ENCODE measurements at regions not wholly inside any gene's neighbourhood (a gene's known extent, or its start where the extent isn't known, plus 50 kb on each side); places are given as distances from the start of the nearest gene placed in this dataset.
"Not testable (repeated sequence)": the region's sequence is repeated elsewhere in the genome, so short reads cannot be mapped to it uniquely, and the experiment has no call there.

DNA sequence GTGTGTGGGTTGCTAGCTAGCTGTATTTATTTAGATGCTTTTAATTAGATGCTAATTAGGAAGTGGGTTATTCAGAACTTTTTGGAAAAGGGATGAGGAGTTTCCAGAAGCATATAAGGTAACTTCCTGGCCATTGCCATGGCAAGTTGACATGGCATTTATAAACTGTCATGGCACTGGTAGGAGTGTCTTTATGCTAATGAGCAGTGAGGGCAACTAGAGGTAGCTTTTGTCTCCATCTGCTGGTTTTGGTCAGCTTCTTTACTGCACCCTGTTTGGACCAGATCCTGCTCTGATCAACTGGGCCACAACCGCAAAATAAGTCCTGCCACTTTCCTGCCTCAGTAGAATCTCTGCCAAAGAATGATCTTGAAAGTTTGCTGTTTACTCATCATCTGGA, 105.5 kb downstream of the PPIAL4A start:
- DNase-seq (ENCODE audit: low spot score); intact Hi-C loops (cut with DNase I): not testable (repeated sequence)

GRCh38 chr1:121001090-121001726, 111.6 kb downstream of the PPIAL4A start:
- intact Hi-C loops (cut with DNase I); DNase-seq (ENCODE audit: low spot score): not testable (repeated sequence)

- intact Hi-C loops (cut with DNase I); DNase-seq (ENCODE audit: low spot score): not testable (repeated sequence)
Observed at GRCh38 chr1:121003230-121003629, 113.7 kb downstream of the PPIAL4A start.

DNA sequence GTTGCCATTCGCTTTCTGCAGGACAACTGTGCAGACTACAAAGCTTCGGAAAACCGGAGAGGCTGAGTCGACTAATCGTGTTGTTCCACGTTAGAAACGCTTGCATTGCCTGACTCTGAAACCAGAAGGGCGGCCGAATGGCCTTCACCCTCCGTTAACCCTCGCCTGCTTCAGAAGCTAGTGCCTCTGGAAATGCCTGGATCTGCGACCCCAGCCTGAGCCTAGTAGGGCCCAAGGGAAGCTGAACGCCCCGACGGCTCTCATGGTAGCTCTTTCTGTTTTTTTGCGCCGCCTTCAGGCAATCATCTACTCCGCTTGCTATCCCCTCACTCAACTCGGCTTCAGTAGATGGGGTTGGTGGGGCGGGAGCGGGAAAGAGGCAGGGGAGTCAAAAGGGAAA, 117.3 kb downstream of the PPIAL4A start:
- intact Hi-C loops (cut with DNase I); DNase-seq (ENCODE audit: low spot score): not testable (repeated sequence)

- intact Hi-C loops (cut with DNase I); DNase-seq (ENCODE audit: low spot score): not testable (repeated sequence)
Observed at GRCh38 chr1:121007755-121008154, 118.2 kb downstream of the PPIAL4A start.

DNA sequence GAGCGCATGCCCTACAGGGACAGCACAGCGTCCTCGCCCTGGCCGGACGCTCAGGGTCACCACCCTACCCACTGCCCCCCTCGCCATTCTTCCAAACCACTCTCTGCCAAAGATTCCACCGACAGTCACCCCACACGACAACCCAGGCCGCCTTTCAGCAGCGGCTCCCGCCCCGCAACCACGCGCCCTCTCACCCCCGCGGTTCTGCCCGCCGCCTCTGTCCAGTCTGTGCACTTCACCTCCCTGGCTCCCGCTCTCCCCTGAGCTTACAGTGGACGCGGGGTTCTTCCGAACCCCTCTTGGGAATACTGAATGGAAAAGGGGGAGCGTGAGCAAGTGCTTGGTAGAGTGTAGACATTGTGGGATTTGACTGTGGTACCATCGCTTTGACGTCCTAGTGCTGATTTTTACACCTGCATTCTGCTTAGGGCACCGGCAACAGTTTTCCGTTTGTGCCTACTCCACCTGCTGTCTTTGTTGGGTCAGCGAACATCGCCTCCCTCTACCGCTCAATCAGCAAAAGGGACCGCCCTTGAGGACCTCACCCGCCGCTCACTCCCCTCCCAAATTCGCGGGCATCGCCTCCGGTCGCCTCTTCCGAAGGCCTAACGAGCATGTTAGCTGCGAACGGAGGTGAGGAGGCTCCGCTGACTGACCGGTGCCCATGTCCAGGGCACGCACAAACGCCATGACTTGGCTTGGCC, 119.1 kb downstream of the PPIAL4A start:
- intact Hi-C loops (cut with DNase I); DNase-seq (ENCODE audit: low spot score): not testable (repeated sequence)

DNA sequence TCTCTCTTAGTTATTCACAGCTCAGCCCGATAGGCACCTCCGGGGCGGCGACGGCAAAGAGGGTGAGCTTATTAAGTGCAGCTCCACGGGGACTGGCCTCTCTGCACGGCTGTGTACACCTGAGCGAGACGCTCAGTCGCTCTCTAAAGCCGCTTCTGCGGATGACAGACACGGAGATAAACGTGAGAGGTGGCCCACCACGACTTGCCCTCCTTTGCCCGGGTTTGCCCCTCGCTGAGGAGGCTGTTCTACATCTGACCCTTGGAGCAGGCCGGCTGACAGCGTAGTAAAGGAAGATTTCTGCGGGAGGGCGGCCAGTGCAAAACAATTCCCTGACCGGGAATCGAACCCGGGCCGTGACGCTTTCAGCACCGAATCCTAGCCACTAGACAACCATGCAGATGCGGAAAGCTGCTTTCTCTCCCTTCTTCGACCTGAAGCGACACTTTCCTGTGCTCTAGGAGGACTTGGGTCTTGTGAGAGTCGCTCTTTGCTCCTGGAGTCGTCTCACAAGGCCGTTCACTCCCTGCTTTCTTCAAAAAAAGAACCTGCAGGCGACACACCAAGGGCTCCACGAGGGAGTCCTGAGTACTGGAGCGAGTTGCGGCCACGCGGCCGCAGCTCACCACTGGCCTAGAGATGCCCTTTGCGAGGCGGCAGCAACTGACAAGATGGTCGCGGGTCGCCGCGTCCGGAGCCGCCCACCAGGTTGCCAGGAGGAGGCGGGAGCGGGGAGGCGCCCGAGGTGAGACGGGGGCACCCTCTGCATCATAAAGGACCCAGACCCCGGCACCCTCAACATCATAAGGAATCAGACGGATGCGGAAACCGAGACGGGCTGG, 119.9 kb downstream of the PPIAL4A start:
- intact Hi-C loops (cut with DNase I); DNase-seq (ENCODE audit: low spot score): not testable (repeated sequence)

DNA sequence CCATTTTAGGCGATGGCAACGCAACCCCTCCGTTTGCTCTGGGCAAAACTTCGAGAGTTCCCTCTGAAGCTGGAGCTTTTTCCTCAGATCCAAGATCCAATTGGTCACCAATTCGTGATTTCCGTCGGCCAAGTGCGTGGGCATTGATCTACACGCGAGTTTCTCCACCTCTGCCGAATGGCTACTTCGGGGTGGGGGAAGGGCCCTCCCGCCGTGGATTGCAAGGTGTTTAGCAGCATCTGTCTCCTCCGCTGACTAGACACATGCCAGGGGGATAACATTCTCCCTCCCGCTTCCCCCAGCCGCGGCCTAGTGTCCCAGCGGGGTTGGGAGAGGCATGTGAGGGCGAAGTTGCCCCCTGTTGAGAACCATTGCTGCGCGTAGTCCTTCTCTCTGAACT, 120.6 kb downstream of the PPIAL4A start:
- intact Hi-C loops (cut with DNase I); DNase-seq (ENCODE audit: low spot score): not testable (repeated sequence)

DNA sequence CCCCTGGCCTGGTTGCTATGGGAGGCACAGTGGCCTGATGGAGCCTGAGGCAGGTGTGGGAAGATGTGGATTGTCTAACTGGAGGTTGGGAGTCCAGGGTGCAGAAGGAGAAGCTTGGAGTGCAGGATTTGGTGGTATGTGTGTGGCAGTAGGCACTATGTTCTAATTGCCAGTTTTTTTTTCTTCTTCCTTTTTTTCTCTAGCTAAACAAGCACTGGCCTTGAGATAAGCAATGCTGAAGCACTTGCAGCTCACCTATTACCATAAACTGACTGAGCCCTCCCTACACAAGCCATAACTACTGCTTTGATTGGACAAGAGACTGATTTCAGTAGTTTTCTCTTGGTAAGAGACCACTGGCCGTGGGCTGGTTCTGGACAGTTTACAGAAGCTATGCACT, 123.6 kb downstream of the PPIAL4A start:
- intact Hi-C loops (cut with DNase I); DNase-seq (ENCODE audit: low spot score): not testable (repeated sequence)

DNA sequence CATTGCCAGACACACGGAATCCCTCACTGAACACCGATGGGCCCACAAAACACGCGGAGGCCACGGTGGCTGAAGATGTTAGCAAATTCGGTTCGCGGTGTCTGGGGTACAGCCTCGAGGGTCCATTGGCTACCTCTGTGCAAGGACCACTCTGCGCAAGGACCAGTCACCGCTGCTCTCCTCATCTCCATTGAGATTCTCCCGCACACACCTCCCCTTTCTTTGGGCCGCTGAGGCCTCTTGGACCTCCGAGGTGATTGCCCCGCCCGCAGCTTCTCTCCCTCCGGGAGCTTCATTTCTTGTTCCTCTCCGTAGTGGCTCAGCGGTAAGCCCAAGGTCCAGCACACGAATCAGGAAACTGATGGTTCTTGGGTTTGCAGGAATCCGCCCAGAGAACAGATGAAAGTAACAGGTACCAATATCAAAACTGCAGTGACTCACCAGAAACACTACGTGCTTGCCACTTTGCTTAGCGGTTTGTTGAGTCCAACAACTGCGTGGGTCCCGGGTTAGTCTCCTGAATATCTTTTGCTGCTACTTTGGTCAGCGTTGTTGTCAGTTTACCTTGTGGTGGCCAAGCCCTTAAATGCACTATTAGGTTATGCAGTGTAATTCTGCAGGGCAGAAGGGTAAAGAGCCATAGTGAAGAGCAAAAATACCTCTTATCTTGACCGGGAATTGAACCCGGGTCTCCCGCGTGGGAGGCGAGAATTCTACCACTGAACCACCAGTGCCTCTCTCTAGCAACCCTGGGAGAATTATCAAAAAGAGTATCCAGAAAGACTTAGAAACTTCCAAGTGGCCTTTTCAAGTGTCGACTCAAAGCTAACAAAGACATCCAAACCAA, 126.8 kb downstream of the PPIAL4A start:
- DNase-seq (ENCODE audit: low spot score); intact Hi-C loops (cut with DNase I): not testable (repeated sequence)

DNA sequence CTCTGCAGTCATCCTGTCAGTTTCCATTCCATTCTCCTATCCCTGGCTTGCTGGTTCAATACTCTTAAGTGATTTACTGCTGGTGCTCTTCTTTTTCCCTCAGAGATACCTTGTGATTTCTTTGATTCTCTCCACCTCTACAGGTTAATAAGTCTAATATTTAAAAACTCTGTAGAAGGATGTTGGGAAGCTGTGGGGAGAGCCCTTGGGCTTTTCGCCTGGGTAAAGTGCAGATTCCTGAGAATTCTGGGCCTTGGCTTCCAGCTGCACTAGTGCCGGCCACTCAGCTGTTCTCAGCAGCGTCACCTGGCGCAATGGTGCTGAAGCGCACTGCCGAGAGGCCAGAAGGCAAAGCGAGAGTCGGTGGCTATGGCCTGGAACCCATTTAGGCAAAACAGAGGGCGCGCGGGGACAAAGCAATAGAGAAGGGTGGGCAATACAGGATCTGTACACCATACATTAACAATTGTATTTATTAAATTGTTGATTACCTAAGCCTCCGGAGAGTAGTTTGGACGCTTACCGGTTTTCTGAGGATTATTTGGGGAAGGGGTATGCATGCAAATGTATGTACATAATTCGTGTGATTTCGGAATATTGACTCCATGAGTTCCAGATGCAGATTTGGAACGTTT, 130.3 kb downstream of the PPIAL4A start:
- DNase-seq (ENCODE audit: low spot score); intact Hi-C loops (cut with DNase I): not testable (repeated sequence)

DNA sequence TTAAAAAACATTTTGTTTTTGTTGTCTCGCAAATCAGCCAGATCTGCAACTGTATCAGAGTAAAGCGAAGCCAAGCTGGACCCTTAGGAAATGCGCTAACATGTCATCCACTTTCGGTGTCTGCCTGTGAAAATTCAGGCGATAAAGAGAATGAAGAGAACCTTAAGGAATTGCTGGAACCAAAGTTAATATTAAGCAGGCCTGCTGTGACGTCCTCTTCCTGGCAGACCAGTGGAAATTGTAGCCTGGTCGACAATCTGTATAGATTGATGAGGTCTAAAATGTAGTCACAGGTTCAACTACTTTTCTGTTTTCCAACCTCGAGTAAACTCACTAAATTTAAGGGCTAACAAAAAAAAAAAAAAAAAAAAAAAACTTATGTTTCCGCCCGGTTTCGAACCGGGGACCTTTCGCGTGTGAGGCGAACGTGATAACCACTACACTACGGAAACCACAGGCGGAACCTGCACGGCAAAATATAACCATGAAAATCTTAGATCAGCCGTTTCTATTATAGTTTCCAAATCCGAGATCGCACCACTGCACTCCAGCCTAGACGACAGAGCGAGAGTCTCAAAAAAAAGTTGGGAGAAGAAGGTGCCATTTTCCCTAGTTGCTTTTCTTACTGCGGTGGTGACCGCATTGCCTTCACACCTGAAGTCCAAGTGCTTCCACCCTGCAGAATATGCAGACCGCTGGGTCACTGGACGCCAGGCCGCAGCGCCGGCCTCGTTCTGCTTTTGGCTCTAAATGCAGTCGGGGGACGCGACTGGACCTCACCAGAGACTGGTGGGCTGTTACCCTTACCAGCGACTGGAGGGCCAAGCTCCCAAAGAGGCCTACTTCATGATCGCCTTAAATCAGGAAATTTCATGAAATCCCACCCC, 131.0 kb downstream of the PPIAL4A start:
- DNase-seq (ENCODE audit: low spot score); intact Hi-C loops (cut with DNase I): not testable (repeated sequence)

DNA sequence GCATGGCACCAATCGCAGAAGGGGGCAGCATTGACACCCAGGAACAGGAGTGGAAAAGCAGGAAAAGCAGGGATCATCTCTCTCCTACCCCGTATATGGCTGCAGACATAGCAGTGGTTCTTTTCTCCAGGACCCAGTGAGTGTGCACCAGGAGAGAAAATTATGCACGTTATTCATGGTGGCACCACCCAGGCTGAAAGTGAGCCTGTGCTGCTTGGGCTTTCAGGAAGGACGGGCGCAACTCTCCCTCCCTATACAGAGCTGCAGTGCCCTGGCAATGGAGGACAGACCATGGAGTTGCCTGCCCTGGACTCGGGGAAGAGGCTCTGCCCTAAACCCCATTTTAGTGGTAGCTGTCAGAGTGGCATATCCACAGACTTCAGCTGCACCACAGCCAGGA, 132.1 kb downstream of the PPIAL4A start:
- DNase-seq (ENCODE audit: low spot score); intact Hi-C loops (cut with DNase I): not testable (repeated sequence)

- DNase-seq (ENCODE audit: low spot score); intact Hi-C loops (cut with DNase I): not testable (repeated sequence)
Observed at GRCh38 chr1:121032878-121033494, 143.4 kb downstream of the PPIAL4A start.

DNA sequence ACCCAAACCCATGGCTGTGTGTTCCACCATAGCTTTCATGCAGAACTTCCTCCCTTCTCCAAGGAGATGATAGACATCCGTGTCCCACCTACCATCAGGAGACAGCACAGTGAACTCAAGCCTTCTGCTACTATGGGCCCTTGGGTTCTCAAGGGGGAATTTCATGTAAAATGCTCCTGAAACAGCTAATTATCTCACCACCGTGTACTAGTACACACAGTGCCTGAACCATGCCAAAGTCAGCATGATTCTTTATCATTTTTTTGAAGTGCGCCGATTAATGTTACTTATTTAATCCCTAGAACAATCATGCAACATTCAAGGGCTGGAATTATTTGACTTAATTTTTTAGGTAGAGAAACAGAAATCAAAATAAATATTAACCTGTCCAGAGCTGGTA, 147.2 kb downstream of the PPIAL4A start:
- DNase-seq (ENCODE audit: low spot score); intact Hi-C loops (cut with DNase I): not testable (repeated sequence)

DNA sequence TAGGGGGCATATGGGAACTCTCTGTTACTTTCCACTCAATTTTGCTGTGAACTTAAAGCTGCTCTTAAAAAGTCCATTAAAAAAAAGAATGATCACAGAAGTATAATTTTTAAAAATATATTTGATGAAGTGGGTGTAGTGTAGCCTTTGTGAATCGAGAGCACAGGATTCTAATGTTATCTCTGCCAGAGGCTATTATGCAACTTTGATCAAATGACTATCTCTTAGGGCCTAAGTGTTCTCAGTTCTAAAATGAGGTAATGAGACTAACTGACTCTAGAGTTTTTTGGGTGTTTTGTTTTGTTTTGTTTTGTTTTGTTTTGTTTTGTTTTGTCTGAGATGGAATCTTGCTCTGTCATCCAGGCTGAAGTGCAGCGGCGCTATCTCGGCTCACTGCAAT, 143.2 kb downstream of the FAM72B start:
- intact Hi-C loops (cut with DNase I); DNase-seq (ENCODE audit: low spot score): not testable (repeated sequence)

GRCh38 chr1:121041497-121041896, 142.6 kb downstream of the FAM72B start:
- DNase-seq (ENCODE audit: low spot score); intact Hi-C loops (cut with DNase I): not testable (repeated sequence)
